Activated CD8-positive, alpha-beta T cell treated with anti-CD3 and anti-CD28 coated beads for 36 hours (primary cell): ENCODE measurements at regions not wholly inside any gene's neighbourhood (a gene's known extent, or its start where the extent isn't known, plus 50 kb on each side); places are given as distances from the start of the nearest gene placed in this dataset.

ENCODE experiments used
- ATAC-seq: fragments of 200-7000 bp; cut with Tn5 transposase; one replicate; pipeline ENCODE4 v1.10.0; 2021; ENCODE audit warnings: mild to moderate bottlenecking, moderate library complexity
- CTCF ChIA-PET: fragments of 350-600 bp; sonication (Branson Sonifier 250); formaldehyde crosslinking; loops from one replicate; lab custom pipeline; 2021; ENCODE audit warnings: antibody characterized with exemption; lab: Charles Lee
- POLR2A ChIA-PET: fragments of 350-600 bp; sonication (Branson Sonifier 250); formaldehyde crosslinking; loops from one replicate; lab custom pipeline; 2021; ENCODE audit warnings: antibody characterized with exemption; lab: Charles Lee
- DNase-seq: peaks from one replicate; pipeline ENCODE4 v3.0.0-alpha.2; 2020
- H3K27ac Mint-ChIP-seq: one replicate; pipeline ENCODE4 v1.8.0; 2021; ENCODE audit warnings: mild to moderate bottlenecking, mixed read lengths
- H3K27me3 Mint-ChIP-seq: one replicate; pipeline ENCODE4 v1.8.0; 2021; ENCODE audit warnings: mixed read lengths
- H3K36me3 Mint-ChIP-seq: one replicate; pipeline ENCODE4 v1.8.0; 2021; ENCODE audit warnings: low read depth, mixed read lengths
- H3K4me1 Mint-ChIP-seq: one replicate; pipeline ENCODE4 v1.8.0; 2021; ENCODE audit warnings: low read depth, mixed read lengths
- H3K4me3 Mint-ChIP-seq: one replicate; pipeline ENCODE4 v1.8.0; 2021; ENCODE audit warnings: mild to moderate bottlenecking, moderate library complexity, mixed read lengths
- H3K9me3 Mint-ChIP-seq: one replicate; pipeline ENCODE4 v1.8.0; 2021; ENCODE audit warnings: mixed read lengths
- intact Hi-C: fragments of 100-400 bp; cut with micrococcal nuclease; formaldehyde crosslinking; loops from one replicate; pipeline ENCODE4 v1.10.0; 2022
- TF ChIP-seq, protein P1 (sequence below): fragments of 200-600 bp; IDR thresholded peaks from one replicate; pipeline ENCODE4 v1.8.0; 2022; ENCODE audit warnings: antibody characterized with exemption, mild to moderate bottlenecking

GRCh38 chr20:22745194-22745500 lies 160.8 kb upstream of the FOXA2 start:
- H3K4me1 Mint-ChIP-seq, result no peaks in the 10 kb centered on the region
- CTCF ChIA-PET, result no interaction called here
- H3K36me3 Mint-ChIP-seq, result no peaks in the 10 kb centered on the region

DNA sequence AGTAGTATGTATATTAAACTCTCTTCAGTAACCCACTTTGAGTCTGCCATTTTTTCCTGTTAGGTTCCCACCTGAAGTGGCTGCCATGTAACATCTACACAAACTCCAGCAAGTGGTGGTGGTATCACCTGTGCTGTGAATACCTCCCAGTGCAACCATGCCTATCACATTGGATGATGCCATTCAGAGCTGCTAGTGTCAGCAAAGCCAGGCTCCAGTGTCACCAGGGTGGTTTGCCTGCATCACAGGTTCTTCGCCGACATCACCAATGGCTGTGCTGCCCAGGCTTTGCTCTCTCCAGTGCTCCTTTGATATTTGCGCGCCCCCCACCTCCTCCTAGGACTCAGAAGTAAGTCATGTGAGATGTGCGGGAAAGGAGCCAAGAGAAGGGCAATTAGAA lies 162.6 kb upstream of the FOXA2 start:
- DNase-seq, result no peak
- H3K36me3 Mint-ChIP-seq, result no peaks in the 10 kb centered on the region
- H3K9me3 Mint-ChIP-seq, result no peaks in the 10 kb centered on the region
- TF ChIP-seq, protein P1, sequence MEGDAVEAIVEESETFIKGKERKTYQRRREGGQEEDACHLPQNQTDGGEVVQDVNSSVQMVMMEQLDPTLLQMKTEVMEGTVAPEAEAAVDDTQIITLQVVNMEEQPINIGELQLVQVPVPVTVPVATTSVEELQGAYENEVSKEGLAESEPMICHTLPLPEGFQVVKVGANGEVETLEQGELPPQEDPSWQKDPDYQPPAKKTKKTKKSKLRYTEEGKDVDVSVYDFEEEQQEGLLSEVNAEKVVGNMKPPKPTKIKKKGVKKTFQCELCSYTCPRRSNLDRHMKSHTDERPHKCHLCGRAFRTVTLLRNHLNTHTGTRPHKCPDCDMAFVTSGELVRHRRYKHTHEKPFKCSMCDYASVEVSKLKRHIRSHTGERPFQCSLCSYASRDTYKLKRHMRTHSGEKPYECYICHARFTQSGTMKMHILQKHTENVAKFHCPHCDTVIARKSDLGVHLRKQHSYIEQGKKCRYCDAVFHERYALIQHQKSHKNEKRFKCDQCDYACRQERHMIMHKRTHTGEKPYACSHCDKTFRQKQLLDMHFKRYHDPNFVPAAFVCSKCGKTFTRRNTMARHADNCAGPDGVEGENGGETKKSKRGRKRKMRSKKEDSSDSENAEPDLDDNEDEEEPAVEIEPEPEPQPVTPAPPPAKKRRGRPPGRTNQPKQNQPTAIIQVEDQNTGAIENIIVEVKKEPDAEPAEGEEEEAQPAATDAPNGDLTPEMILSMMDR, result no peak
- no peaks in the 10 kb centered on the region for H3K27me3 Mint-ChIP-seq
- ATAC-seq, result no peak
- ChIA-PET CTCF (no interaction called here), POLR2A (no interaction called here)
- no peaks in the 10 kb centered on the region for H3K4me1 Mint-ChIP-seq
- H3K4me3 Mint-ChIP-seq, result no peak overlapping the region
- no peak overlapping the region for H3K27ac Mint-ChIP-seq
- intact Hi-C loops, result no loop called here

More at GRCh38 chr20:22745194-22745500, 160.8 kb upstream of the FOXA2 start:
- H3K4me3 Mint-ChIP-seq, result no peak overlapping the region
- intact Hi-C loops, result no loop called here
- H3K27me3 Mint-ChIP-seq, result no peaks in the 10 kb centered on the region
- POLR2A ChIA-PET, result no interaction called here
- no peaks in the 10 kb centered on the region for H3K9me3 Mint-ChIP-seq
- DNase-seq (no peak), ATAC-seq (no peak)
- TF ChIP-seq, protein P1, result no peak
- no peak overlapping the region for H3K27ac Mint-ChIP-seq

- CTCF ChIA-PET, result no interaction called here
- H3K9me3 Mint-ChIP-seq, result no peaks in the 10 kb centered on the region
- intact Hi-C loops, result no loop called here
- no peaks in the 10 kb centered on the region for H3K27me3 Mint-ChIP-seq
- H3K4me3 Mint-ChIP-seq, result no peak overlapping the region
- H3K4me1 Mint-ChIP-seq, result no peaks in the 10 kb centered on the region
- no peaks in the 10 kb centered on the region for H3K36me3 Mint-ChIP-seq
- no peak for ATAC-seq
- POLR2A ChIA-PET, result no interaction called here
- DNase-seq, result no peak
- H3K27ac Mint-ChIP-seq, result no peak overlapping the region
- TF ChIP-seq, protein P1, result no peak
Observed at GRCh38 chr20:22752324-22752723, 168.0 kb upstream of the FOXA2 start.

DNA sequence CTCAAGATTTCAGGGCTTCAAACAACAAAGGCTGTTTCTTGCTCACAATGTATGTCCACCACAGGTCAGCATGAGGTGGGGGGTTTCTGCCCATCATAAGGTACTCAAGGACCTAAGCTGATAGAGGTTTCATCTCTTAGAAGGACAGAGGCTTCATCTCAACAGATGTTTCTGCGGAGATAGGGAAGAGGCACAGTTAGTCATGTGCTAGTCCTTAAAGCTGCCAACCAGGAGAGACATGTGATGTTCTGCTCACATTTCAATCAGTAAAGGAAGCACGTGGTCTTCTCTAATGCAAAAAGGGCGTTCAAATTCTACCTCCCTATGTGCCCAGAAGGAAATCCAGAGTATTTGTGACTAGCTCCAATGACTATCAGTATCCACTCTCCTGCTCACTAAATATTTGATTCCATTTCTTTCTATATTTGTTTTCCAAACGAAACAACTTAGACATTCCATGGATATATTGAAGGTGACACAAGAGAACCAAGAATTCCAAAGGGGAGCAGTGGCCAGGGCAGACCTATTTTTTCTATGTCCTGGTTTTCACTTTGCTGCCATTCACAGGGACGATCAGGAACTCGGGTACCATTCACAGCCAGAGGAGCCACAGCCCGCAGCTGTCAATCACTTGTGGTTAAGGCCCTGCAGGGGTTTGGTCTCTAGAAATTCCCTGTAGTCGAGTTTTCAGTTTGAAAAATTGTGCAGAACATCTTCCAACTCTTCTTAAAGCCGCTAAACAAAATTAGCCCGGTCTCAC lies 173.2 kb upstream of the FOXA2 start:
- H3K4me1 Mint-ChIP-seq, result no peaks in the 10 kb centered on the region
- intact Hi-C loops, result no loop called here
- CTCF ChIA-PET, result interaction anchor here (1.3 kb wide), 1 partner anchor 9 kb away, joined by 3 read pairs; no protein-coding TSS in a partner anchor
- H3K4me3 Mint-ChIP-seq, result no peak overlapping the region
- H3K9me3 Mint-ChIP-seq, result peaks cover 3% of the 10 kb centered on the region
- DNase-seq, result no peak
- no peaks in the 10 kb centered on the region for H3K27me3 Mint-ChIP-seq
- no peaks in the 10 kb centered on the region for H3K36me3 Mint-ChIP-seq
- POLR2A ChIA-PET, result no interaction called here
- no peak overlapping the region for H3K27ac Mint-ChIP-seq
- TF ChIP-seq, protein P1, result no peak
- ATAC-seq, result no peak

- intact Hi-C loops, result no loop called here
- TF ChIP-seq, protein P1, result no peak
- ATAC-seq (no peak), DNase-seq (no peak)
- Mint-ChIP-seq H3K36me3 (no peaks in the 10 kb centered on the region), H3K4me3 (no peak overlapping the region), H3K4me1 (no peaks in the 10 kb centered on the region), H3K27ac (no peak overlapping the region), H3K27me3 (no peaks in the 10 kb centered on the region), H3K9me3 (peaks cover 3% of the 10 kb centered on the region)
- CTCF ChIA-PET, result interaction anchor here (1.3 kb wide), 1 partner anchor 10 kb away, joined by 3 read pairs; no protein-coding TSS in a partner anchor
- POLR2A ChIA-PET, result no interaction called here
Observed at GRCh38 chr20:22758815-22759214, 174.4 kb upstream of the FOXA2 start.
